ENCODE measurements at regions not wholly inside any gene's neighbourhood (a gene's known extent, or its start where the extent isn't known, plus 50 kb on each side); places are given as distances from the start of the nearest gene placed in this dataset.

- TF ChIP-seq, protein P1, sequence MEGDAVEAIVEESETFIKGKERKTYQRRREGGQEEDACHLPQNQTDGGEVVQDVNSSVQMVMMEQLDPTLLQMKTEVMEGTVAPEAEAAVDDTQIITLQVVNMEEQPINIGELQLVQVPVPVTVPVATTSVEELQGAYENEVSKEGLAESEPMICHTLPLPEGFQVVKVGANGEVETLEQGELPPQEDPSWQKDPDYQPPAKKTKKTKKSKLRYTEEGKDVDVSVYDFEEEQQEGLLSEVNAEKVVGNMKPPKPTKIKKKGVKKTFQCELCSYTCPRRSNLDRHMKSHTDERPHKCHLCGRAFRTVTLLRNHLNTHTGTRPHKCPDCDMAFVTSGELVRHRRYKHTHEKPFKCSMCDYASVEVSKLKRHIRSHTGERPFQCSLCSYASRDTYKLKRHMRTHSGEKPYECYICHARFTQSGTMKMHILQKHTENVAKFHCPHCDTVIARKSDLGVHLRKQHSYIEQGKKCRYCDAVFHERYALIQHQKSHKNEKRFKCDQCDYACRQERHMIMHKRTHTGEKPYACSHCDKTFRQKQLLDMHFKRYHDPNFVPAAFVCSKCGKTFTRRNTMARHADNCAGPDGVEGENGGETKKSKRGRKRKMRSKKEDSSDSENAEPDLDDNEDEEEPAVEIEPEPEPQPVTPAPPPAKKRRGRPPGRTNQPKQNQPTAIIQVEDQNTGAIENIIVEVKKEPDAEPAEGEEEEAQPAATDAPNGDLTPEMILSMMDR (IDR thresholded peaks at IDR 0.05; ENCODE audit: extremely low read depth in 1 of 2, insufficient read depth in 1 of 2, low read depth in 1 of 2, low read length in 2 of 2) = no peak
- no peak for TF ChIP-seq POLR2A (IDR thresholded peaks at IDR 0.05; ENCODE audit: low read depth, low read length)
- no peak for TF ChIP-seq EZH2 (IDR thresholded peaks at IDR 0.05; ENCODE audit: borderline replicate concordance, low read depth, low read length, severe bottlenecking)
- TF ChIP-seq, protein P2, sequence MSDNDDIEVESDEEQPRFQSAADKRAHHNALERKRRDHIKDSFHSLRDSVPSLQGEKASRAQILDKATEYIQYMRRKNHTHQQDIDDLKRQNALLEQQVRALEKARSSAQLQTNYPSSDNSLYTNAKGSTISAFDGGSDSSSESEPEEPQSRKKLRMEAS (IDR thresholded peaks at IDR 0.05; ENCODE audit: insufficient read depth, insufficient read length) = no peak
- no peak for TF ChIP-seq FOS (IDR thresholded peaks at IDR 0.05; ENCODE audit: borderline replicate concordance, insufficient read depth, low read length)
- TF ChIP-seq POLR2AphosphoS5 (IDR thresholded peaks at IDR 0.05; ENCODE audit: insufficient read depth, low read depth, low read length) = no peak
- TF ChIP-seq GATA2 (IDR thresholded peaks at IDR 0.05; ENCODE audit: insufficient read depth, insufficient read length, low read depth, low read length) = no peak
Measured at GRCh38 chr2:88856409-88857135, 165.1 kb downstream of the RPIA start.
